AG08396 (cell line): ENCODE measurements at regions not wholly inside any gene's neighbourhood (a gene's known extent, or its start where the extent isn't known, plus 50 kb on each side); places are given as distances from the start of the nearest gene placed in this dataset.

ENCODE experiments used
- DNase-seq: peaks from one replicate; pipeline ENCODE4 v3.0.0; 2012; ENCODE audit warnings: low spot score, mixed read lengths

DNA sequence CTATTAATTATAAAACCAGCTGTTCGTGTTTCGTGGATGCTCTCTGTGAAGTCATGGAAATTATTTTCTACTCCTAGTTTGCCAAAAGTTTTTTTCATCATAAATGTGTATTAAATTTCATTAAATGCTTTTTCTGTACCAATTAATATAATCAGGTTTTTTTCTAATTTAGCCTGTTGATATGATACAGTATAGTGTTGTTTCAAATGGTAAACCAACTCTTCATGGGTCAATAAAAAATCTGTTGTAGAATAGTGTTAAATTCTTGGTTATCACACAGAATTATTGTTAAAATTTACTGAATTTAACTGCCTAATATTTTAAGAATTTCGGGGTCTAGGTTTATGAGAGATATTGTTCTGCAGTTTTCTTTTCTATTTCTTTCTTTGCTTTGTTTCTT lies 505.9 kb upstream of the MANEA start:
- DNase-seq = no peak

- DNase-seq = no peak
Observed at GRCh38 chr6:95078457-95078856, 498.9 kb upstream of the MANEA start.

- DNase-seq = no peak
Observed at GRCh38 chr6:95081231-95081630, 496.1 kb upstream of the MANEA start.

- no peak for DNase-seq
Observed at GRCh38 chr6:95081949-95082348, 495.4 kb upstream of the MANEA start.

- no peak for DNase-seq
Observed at GRCh38 chr6:95083506-95083905, 493.8 kb upstream of the MANEA start.

- DNase-seq = no peak
Observed at GRCh38 chr6:95084867-95085266, 492.5 kb upstream of the MANEA start.

- peak; percentile 3 for DNase-seq
Observed at GRCh38 chr6:95087394-95088097, 489.8 kb upstream of the MANEA start.

DNA sequence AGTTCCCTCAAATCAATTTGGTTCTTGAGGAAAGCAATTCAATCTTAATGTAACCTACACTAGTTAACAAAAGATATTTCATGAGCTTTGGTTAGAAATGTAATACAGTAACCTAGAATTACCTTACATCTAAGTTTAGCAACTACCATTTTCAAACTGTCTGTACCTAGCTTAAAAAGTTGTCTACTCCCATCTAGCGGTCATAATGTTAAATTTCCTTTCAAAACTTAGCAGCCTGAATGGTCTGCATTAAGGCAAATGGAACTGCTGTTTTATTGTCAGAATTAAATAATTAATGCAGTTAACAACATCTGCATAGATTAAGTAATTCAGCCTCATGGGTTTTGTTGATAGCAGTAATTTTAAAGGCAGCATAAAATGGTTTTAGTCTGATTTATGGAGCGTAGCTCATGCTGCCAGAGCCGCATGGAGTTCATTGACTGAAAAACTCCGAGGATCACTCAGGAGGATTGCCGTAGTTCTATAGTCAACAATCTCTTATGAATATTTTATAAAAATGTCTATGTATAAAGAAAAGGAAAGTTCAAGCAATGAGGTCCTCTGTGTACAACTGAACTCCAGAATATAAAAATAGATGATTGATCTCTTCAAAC lies 485.4 kb upstream of the MANEA start:
- peak; percentile 6 for DNase-seq

DNA sequence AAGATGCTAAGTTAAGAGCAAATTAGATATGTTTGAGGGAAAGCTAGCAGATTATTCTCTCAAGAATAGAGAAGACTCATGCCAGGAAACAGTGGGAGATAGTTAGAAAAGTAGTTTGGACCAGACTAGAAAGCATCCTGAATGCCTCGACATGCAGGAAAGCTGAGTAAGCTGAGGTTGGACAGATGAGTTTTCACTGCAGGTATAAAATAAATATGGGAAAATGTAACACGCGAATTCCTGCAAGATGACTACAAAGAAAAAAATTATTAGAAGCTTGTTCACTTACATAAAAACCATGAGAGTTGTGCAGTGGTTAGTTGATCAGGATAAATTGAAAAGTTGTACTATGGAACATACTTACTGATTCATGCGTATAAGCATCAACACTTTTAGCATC lies 484.2 kb upstream of the MANEA start:
- DNase-seq = no peak

- DNase-seq = no peak
Observed at GRCh38 chr6:95094751-95095663, 482.3 kb upstream of the MANEA start.

DNA sequence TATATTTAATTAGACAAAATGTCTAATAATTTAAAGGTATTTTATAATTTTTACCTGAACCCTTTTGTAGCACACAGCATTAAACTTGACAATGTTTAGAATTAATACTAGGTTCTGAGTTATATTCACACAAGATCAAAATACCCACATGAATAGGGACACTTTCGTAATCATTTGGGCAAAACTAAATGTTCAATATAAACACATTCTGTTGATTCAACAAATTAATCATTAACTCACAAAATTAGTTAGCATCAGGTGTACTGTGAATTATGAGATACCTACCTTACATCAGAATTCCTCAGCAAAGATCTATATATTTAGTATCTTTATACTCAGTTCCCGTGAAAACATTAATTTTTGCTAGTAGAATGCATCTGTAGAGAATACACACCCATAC lies 481.5 kb upstream of the MANEA start:
- DNase-seq = no peak

DNA sequence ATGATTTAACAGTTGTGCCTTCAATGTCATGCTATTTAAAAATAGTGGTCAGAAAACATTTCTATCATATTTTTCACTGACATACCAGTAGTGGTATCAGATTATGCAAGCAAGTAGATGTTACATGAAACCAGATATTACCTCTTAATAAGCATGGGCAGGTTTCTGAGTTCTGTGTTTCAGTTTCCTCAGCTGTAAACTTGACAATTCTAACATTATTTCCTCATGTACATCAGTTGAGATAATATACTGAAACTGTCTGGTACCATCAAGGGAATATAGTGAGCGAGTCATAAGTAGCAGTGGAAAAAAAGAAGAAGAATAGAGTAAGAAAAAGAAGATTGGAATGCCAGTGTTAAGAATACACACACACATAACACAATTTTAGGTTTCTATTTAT lies 477.9 kb upstream of the MANEA start:
- no peak for DNase-seq

DNA sequence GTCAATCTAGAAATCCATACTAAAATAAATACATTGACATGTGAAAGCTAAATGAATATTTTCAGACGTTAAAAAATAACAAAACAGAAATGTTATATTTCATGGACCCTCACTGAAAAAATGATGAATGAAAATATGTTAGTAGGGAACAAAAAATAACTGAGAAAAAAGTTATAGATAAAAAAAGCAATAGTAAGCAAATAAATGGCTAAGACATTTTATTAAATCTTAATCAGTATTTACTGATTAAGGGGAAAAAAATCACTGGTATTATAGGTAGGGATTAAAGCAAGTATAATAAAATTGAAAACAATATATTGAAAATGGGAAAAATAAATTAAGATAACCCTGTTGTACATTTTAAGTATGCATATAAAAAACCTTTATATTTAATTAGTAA lies 468.1 kb upstream of the MANEA start:
- no peak for DNase-seq

- no peak for DNase-seq
Observed at GRCh38 chr6:95110767-95111166, 466.6 kb upstream of the MANEA start.

- no peak for DNase-seq
Observed at GRCh38 chr6:95117236-95117635, 460.1 kb upstream of the MANEA start.

DNA sequence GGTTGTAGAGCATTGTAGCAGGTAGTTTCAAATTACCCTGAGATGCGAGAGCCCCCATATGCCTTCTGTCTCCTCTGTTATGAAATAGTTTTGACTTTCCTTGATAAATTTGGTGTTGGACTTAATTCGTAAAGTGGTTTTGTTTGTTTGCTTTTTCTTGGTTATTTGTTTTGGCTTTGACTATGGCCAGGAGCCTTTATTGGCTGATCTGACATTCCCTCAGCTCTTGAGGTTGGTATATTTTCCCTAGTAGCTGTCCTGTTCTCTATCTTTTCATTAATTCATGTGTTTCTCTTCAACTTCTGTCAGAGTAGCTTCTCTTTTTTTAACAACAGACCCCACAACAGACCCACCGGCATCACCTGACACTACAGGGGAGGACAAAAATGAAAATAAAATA lies 457.4 kb upstream of the MANEA start:
- DNase-seq = no peak

DNA sequence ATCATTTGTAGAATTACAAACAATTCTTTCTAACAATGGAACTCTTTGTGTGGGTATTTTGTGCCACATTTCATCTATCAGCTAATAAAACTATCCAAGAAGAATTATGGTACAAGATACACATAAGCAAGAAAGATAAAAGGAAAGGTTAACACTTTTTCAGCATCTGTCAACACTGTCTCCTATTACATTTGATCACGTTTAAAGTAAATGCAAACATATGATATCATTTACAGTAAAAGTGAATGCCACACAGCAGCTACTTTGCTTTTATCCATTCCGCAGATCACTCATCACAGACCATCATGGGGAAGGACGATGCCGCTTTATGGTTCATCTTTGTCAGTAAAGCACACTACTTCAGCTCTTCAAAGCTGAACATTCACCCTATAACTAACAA lies 456.4 kb upstream of the MANEA start:
- no peak for DNase-seq

- DNase-seq = no peak
Observed at GRCh38 chr6:95127261-95127660, 450.1 kb upstream of the MANEA start.

GRCh38 chr6:95128439-95128838 lies 448.9 kb upstream of the MANEA start:
- DNase-seq = no peak

DNA sequence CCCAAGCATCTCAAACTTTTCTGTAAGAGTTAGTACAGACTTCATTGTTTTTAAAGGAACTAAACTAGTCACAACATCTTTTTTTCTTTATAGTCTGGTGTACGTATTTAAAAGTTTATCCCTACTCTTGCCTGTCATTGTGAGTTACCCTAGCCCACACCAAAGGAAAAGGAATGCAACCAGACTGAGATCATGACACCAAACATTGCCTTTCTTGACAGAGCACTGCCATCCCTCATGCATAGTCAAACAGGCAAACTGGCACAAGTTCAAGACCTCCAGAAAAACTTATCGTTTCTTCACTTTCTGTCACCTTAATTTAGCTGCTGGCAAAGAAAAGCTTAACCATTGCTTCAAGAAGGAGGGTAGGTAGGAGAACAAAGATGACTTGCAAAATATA lies 448.4 kb upstream of the MANEA start:
- no peak for DNase-seq

DNA sequence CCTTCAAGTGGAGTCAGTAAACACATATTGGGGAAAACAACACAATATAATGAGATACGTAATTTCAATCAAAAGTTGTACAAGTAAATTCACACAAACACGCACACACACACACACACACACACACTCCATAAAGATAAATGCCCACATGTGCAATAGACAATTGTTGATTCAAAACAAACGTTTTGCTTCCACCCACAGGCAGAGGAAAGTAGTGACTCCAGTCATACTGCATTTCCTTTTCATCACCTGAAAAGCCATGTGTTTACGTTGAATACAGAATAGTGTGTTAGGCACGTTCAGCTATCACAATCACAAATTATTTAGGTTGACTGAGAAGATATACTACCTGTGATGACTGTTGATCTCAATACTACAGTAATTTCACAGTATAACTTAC lies 443.8 kb upstream of the MANEA start:
- DNase-seq = no peak

- no peak for DNase-seq
Observed at GRCh38 chr6:95135182-95135581, 442.2 kb upstream of the MANEA start.

- no peak for DNase-seq
Observed at GRCh38 chr6:95142101-95142500, 435.2 kb upstream of the MANEA start.
